ENCODE measurements at regions not wholly inside any gene's neighbourhood (a gene's known extent, or its start where the extent isn't known, plus 50 kb on each side); places are given as distances from the start of the nearest gene placed in this dataset.

GRCh38 chr2:173782681-173783080 lies 182.5 kb downstream of the SP3 start:
- TF ChIP-seq CTCF (conservative IDR thresholded peaks at IDR 0.05; ENCODE audit: low read length) = no peak
- no peak for DNase-seq (ENCODE audit: low read depth)

GRCh38 chr2:173783382-173783781 lies 181.8 kb downstream of the SP3 start:
- DNase-seq (ENCODE audit: low read depth) = no peak
- no peak for TF ChIP-seq CTCF (conservative IDR thresholded peaks at IDR 0.05; ENCODE audit: low read length)
- no peak overlapping the region for H3K4me3 ChIP-seq (ENCODE audit: low read length)

More at GRCh38 chr2:173782681-173783080, 182.5 kb downstream of the SP3 start:
- H3K4me3 ChIP-seq (ENCODE audit: low read length) = no peak overlapping the region

GRCh38 chr2:173785813-173786212 lies 179.4 kb downstream of the SP3 start:
- TF ChIP-seq CTCF (conservative IDR thresholded peaks at IDR 0.05; ENCODE audit: low read length) = no peak
- H3K4me3 ChIP-seq (ENCODE audit: low read length) = no peak overlapping the region
- no peak for DNase-seq (ENCODE audit: low read depth)

GRCh38 chr2:173791502-173791901 lies 173.7 kb downstream of the SP3 start:
- H3K4me3 ChIP-seq (ENCODE audit: low read length) = no peak overlapping the region
- DNase-seq (ENCODE audit: low read depth) = no peak
- no peak for TF ChIP-seq CTCF (conservative IDR thresholded peaks at IDR 0.05; ENCODE audit: low read length)

- no peak overlapping the region for H3K4me3 ChIP-seq (ENCODE audit: low read length)
- DNase-seq (ENCODE audit: low read depth) = no peak
- TF ChIP-seq CTCF (conservative IDR thresholded peaks at IDR 0.05; ENCODE audit: low read length) = no peak
These were observed 173.0 kb downstream of the SP3 start for GRCh38 chr2:173792166-173792565.

GRCh38 chr2:173792741-173793140 lies 172.4 kb downstream of the SP3 start:
- TF ChIP-seq CTCF (conservative IDR thresholded peaks at IDR 0.05; ENCODE audit: low read length) = no peak
- DNase-seq (ENCODE audit: low read depth) = no peak
- no peak overlapping the region for H3K4me3 ChIP-seq (ENCODE audit: low read length)

- H3K4me3 ChIP-seq (ENCODE audit: low read length) = no peak overlapping the region
- TF ChIP-seq CTCF (conservative IDR thresholded peaks at IDR 0.05; ENCODE audit: low read length) = no peak
- no peak for DNase-seq (ENCODE audit: low read depth)
These were observed 171.2 kb downstream of the SP3 start for GRCh38 chr2:173793709-173794565.
